H9 (cell line): ENCODE measurements at regions not wholly inside any gene's neighbourhood (a gene's known extent, or its start where the extent isn't known, plus 50 kb on each side); places are given as distances from the start of the nearest gene placed in this dataset.

Source experiments
- DNase-seq: peaks from one replicate; pipeline ENCODE4 v3.0.0-alpha.2; 2017
- H2AFZ ChIP-seq: one replicate; pipeline ENCODE4 v1.6.1; 2013; ENCODE audit warnings: mild to moderate bottlenecking, low read length, control low read depth, moderate library complexity
- H2AK5ac ChIP-seq: 2 replicates; pipeline ENCODE4 v1.6.1; 2013; ENCODE audit warnings: low read length, control low read depth, mixed read lengths; ENCODE audit not compliant: insufficient read length
- H2BK120ac ChIP-seq: one replicate; pipeline ENCODE4 v1.6.1; 2013; ENCODE audit warnings: low read depth, mild to moderate bottlenecking, low read length, control low read depth, inconsistent platforms; ENCODE audit not compliant: poor library complexity, severe bottlenecking
- H2BK12ac ChIP-seq: 2 replicates; pipeline ENCODE4 v1.6.1; 2013; ENCODE audit warnings: low read length, control low read depth, mixed read lengths, low read depth; ENCODE audit not compliant: insufficient read length
- H2BK15ac ChIP-seq: 2 replicates; pipeline ENCODE4 v1.6.1; 2013; ENCODE audit warnings: low read depth, low read length, control low read depth
- H2BK20ac ChIP-seq: one replicate; pipeline ENCODE4 v1.6.1; 2013; ENCODE audit warnings: low read depth, mild to moderate bottlenecking, low read length, control low read depth, inconsistent platforms; ENCODE audit not compliant: poor library complexity, severe bottlenecking
- H2BK5ac ChIP-seq: 2 replicates; pipeline ENCODE4 v1.6.1; 2013; ENCODE audit warnings: low read length, control low read depth, mixed read lengths; ENCODE audit not compliant: insufficient read length
- H3K14ac ChIP-seq: 2 replicates; pipeline ENCODE4 v1.6.1; 2013; ENCODE audit warnings: low read length, control low read depth; ENCODE audit not compliant: insufficient read depth
- H3K18ac ChIP-seq: 2 replicates; pipeline ENCODE4 v1.6.1; 2013; ENCODE audit warnings: low read depth, mild to moderate bottlenecking, mixed read lengths, low read length, control low read depth; ENCODE audit not compliant: insufficient read length
- H3K23ac ChIP-seq: 2 replicates; pipeline ENCODE4 v1.6.1; 2013; ENCODE audit warnings: low read length, control low read depth, mixed read lengths, low read depth; ENCODE audit not compliant: insufficient read length
- H3K23me2 ChIP-seq: 2 replicates; pipeline ENCODE4 v1.6.1; 2013; ENCODE audit warnings: low read depth, mild to moderate bottlenecking, mixed read lengths, low read length, control low read depth; ENCODE audit not compliant: insufficient read length, poor library complexity, severe bottlenecking
- H3K27ac ChIP-seq: 2 replicates; pipeline ENCODE4 v1.5.1; 2013; ENCODE audit warnings: low read length, control low read depth, mixed read lengths, low read depth; ENCODE audit not compliant: insufficient read length
- H3K27me3 ChIP-seq: 2 replicates; pipeline ENCODE4 v1.6.1; 2013; ENCODE audit warnings: low read length, control low read depth, inconsistent platforms; ENCODE audit not compliant: insufficient read depth
- H3K4ac ChIP-seq: 2 replicates; pipeline ENCODE4 v1.6.1; 2013; ENCODE audit warnings: low read depth, mild to moderate bottlenecking, control low read depth, inconsistent platforms, low read length, moderate library complexity
- H3K4me1 ChIP-seq: 2 replicates; pipeline ENCODE4 v1.6.1; 2013; ENCODE audit warnings: low read length, control low read depth, inconsistent platforms; ENCODE audit not compliant: insufficient read depth
- H3K4me2 ChIP-seq: 2 replicates; pipeline ENCODE4 v1.6.1; 2013; ENCODE audit warnings: low read length, control low read depth, mixed read lengths; ENCODE audit not compliant: insufficient read length, insufficient read depth
- H3K56ac ChIP-seq: 2 replicates; pipeline ENCODE4 v1.6.1; 2013; ENCODE audit warnings: low read depth, mild to moderate bottlenecking, mixed read lengths, low read length, control low read depth; ENCODE audit not compliant: insufficient read length
- H3K79me1 ChIP-seq: 2 replicates; pipeline ENCODE4 v1.6.1; 2013; ENCODE audit warnings: low read depth, mild to moderate bottlenecking, moderate library complexity, low read length, control low read depth, inconsistent platforms; ENCODE audit not compliant: insufficient read depth, poor library complexity, severe bottlenecking
- H3K79me2 ChIP-seq: 2 replicates; pipeline ENCODE4 v1.6.1; 2013; ENCODE audit warnings: low read length, control low read depth, inconsistent platforms; ENCODE audit not compliant: insufficient read depth
- H3K9ac ChIP-seq: 2 replicates; pipeline ENCODE4 v1.6.1; 2013; ENCODE audit warnings: low read length, control low read depth, mixed read lengths; ENCODE audit not compliant: insufficient read length; ENCODE audit errors: extremely low read depth
- H3K9me3 ChIP-seq: one replicate; pipeline ENCODE4 v1.6.1; 2013; ENCODE audit warnings: low read depth, low read length, inconsistent platforms; ENCODE audit not compliant: control insufficient read depth
- H3T11ph ChIP-seq: one replicate; pipeline ENCODE4 v1.6.1; 2013; ENCODE audit warnings: mild to moderate bottlenecking, low read length, control low read depth, inconsistent platforms
- H4K20me1 ChIP-seq: one replicate; pipeline ENCODE4 v1.6.1; 2013; ENCODE audit not compliant: control insufficient read depth, insufficient read length, insufficient read depth
- H4K5ac ChIP-seq: 2 replicates; pipeline ENCODE4 v1.6.1; 2013; ENCODE audit warnings: low read depth, mild to moderate bottlenecking, mixed read lengths, low read length, control low read depth; ENCODE audit not compliant: insufficient read length
- H4K8ac ChIP-seq: replicated peaks from 2 replicates; pipeline ENCODE4 v1.6.1; 2013; ENCODE audit warnings: low read length, control low read depth, mixed read lengths, low read depth; ENCODE audit not compliant: insufficient read length
- H4K91ac ChIP-seq: 2 replicates; pipeline ENCODE4 v1.6.1; 2013; ENCODE audit warnings: low read depth, mild to moderate bottlenecking, moderate library complexity, mixed read lengths, low read length, control low read depth; ENCODE audit not compliant: insufficient read length
- H3K27ac Mint-ChIP-seq, 3 experiments: 2 replicates in 2 of 3; 3 replicates in 1 of 3; pipeline ENCODE4 v1.8.0; 2020 to 2021; ENCODE audit warnings: mixed read lengths in 3 of 3, mild to moderate bottlenecking in 1 of 3, moderate library complexity in 1 of 3
- H3K27me3 Mint-ChIP-seq: 2 replicates; pipeline ENCODE4 v1.8.0; 2021; ENCODE audit warnings: low read depth, mild to moderate bottlenecking, moderate library complexity, mixed read lengths
- H3K36me3 Mint-ChIP-seq, 3 experiments: 2 replicates in 2 of 3; 3 replicates in 1 of 3; pipeline ENCODE4 v1.8.0; 2020 to 2021; ENCODE audit warnings: low read depth in 3 of 3, mixed read lengths in 3 of 3; ENCODE audit not compliant: insufficient read depth in 1 of 3
- H3K4me1 Mint-ChIP-seq, 2 experiments: 2 replicates each; pipeline ENCODE4 v1.8.0; 2020; ENCODE audit warnings: mixed read lengths in 2 of 2
- H3K4me3 Mint-ChIP-seq, 2 experiments: 2 replicates in 1 of 2; 3 replicates in 1 of 2; pipeline ENCODE4 v1.8.0; 2020 to 2021; ENCODE audit warnings: mild to moderate bottlenecking in 2 of 2, mixed read lengths in 2 of 2, moderate library complexity in 1 of 2
- H3K9me3 Mint-ChIP-seq, 2 experiments: 2 replicates in 1 of 2; 3 replicates in 1 of 2; pipeline ENCODE4 v1.8.0; 2020; ENCODE audit warnings: mild to moderate bottlenecking in 2 of 2, mixed read lengths in 2 of 2, moderate library complexity in 1 of 2
- CTCF ChIP-seq: fragments of 200-600 bp; sonication (generic); conservative IDR thresholded peaks from 3 replicates; pipeline ENCODE4 v1.8.0; 2021; ENCODE audit warnings: antibody characterized with exemption, mild to moderate bottlenecking
- WGBS: extraction: QIAGEN DNeasy Blood & Tissue Kit; methylation state at CpG from one replicate; pipeline ENCODE4 v1.1.7; 2013; ENCODE audit warnings: missing lambda C conversion rate, low lambda C conversion rate, mixed read lengths; ENCODE audit not compliant: insufficient read length; ENCODE audit errors: extremely low coverage; 5-methylcytosine and 5-hydroxymethylcytosine counted together

- Histone ChIP-seq H3K4ac (no peak overlapping the region), H3K56ac (no peak overlapping the region), H4K20me1 (no peaks in the 10 kb centered on the region), H4K91ac (no peak overlapping the region), H2AFZ (no peak overlapping the region), H3K4me1 (no peaks in the 10 kb centered on the region; the same call in 1 of the 2 replicates), H2BK120ac (no peak overlapping the region), H2AK5ac (no peak overlapping the region), H3K4me2 (no peak overlapping the region), H3T11ph (no peak overlapping the region), H3K9ac (no peak overlapping the region), H3K27me3 (no peaks in the 10 kb centered on the region), H3K18ac (no peak overlapping the region), H3K79me2 (no peaks in the 10 kb centered on the region), H3K23ac (no peak overlapping the region), H4K8ac (no peak overlapping the region), H3K27ac (no peak overlapping the region), H3K23me2 (no peaks in the 10 kb centered on the region), H4K5ac (no peak overlapping the region), H3K79me1 (no peaks in the 10 kb centered on the region), H3K9me3 (no peaks in the 10 kb centered on the region), H2BK5ac (no peak overlapping the region), H3K14ac (no peak overlapping the region), H2BK15ac (no peak overlapping the region), H2BK12ac (no peak overlapping the region), H2BK20ac (no peak overlapping the region)
- H3K27me3 Mint-ChIP-seq: peaks cover 2% of the 10 kb centered on the region; the same call in 1 of the 2 replicates
- no peak overlapping the region for H3K4me3 Mint-ChIP-seq
- H3K36me3 Mint-ChIP-seq: no peaks in the 10 kb centered on the region
- no peaks in the 10 kb centered on the region; a peak in 1 of 5 replicates for H3K9me3 Mint-ChIP-seq
- peaks cover 10 to 20% of the 10 kb centered on the region in 2 experiments for H3K4me1 Mint-ChIP-seq
- no peak overlapping the region for H3K27ac Mint-ChIP-seq
- WGBS: no CpG with 5 or more reads among the region's 5 CpGs
- no peak for TF ChIP-seq CTCF
- DNase-seq: no peak
These were observed 77.5 kb downstream of the DNTTIP2 start for GRCh38 chr1:93801471-93801870.
